Parathyroid adenoma (tissue), 2 donors: ENCODE measurements at regions not wholly inside any gene's neighbourhood (a gene's known extent, or its start where the extent isn't known, plus 50 kb on each side); places are given as distances from the start of the nearest gene placed in this dataset.

Source experiments
- H2AFZ ChIP-seq: fragments of 300-600 bp; sonication (generic); one replicate; pipeline ENCODE4 v1.7.0; 2017; ENCODE audit warnings: antibody characterized with exemption, mild to moderate bottlenecking
- H3K27ac ChIP-seq: fragments of 300-600 bp; sonication (generic); one replicate; pipeline ENCODE4 v1.7.0; 2017
- H3K27me3 ChIP-seq: fragments of 300-600 bp; sonication (generic); one replicate; pipeline ENCODE4 v1.7.0; 2017; ENCODE audit warnings: low read length; ENCODE audit not compliant: control insufficient read depth, insufficient read depth
- H3K36me3 ChIP-seq: fragments of 300-600 bp; sonication (generic); one replicate; pipeline ENCODE4 v1.7.0; 2017; ENCODE audit warnings: low read length; ENCODE audit not compliant: control insufficient read depth, insufficient read depth
- H3K4me1 ChIP-seq: fragments of 300-600 bp; sonication (generic); one replicate; pipeline ENCODE4 v1.7.0; 2017; ENCODE audit warnings: control low read depth
- H3K4me2 ChIP-seq: fragments of 300-600 bp; sonication (generic); one replicate; pipeline ENCODE4 v1.7.0; 2017; ENCODE audit warnings: low read length
- H3K4me3 ChIP-seq: fragments of 300-600 bp; sonication (generic); one replicate; pipeline ENCODE4 v1.7.0; 2017; ENCODE audit warnings: low read depth, low read length
- H3K79me2 ChIP-seq: fragments of 300-600 bp; sonication (generic); one replicate; pipeline ENCODE4 v1.7.0; 2017; ENCODE audit warnings: control low read depth
- H3K9ac ChIP-seq: fragments of 300-600 bp; sonication (generic); one replicate; pipeline ENCODE4 v1.7.0; 2017; ENCODE audit warnings: mild to moderate bottlenecking
- H3K9me3 ChIP-seq: fragments of 300-600 bp; sonication (generic); one replicate; pipeline ENCODE4 v1.7.0; 2017; ENCODE audit warnings: low read length; ENCODE audit not compliant: control insufficient read depth
- CTCF ChIP-seq: fragments of 300-600 bp; sonication (generic); IDR thresholded peaks from one replicate; pipeline ENCODE4 v1.7.0; 2017; ENCODE audit warnings: antibody characterized with exemption, mild to moderate bottlenecking
- donor health status: primary hyperparathyroidism.

GRCh38 chr3:109944836-109945235, 607.5 kb upstream of the DPPA4 start:
- H3K79me2 ChIP-seq = no peaks in the 10 kb centered on the region
- H3K4me2 ChIP-seq = no peak overlapping the region
- H3K27me3 ChIP-seq = no peaks in the 10 kb centered on the region
- TF ChIP-seq CTCF = no peak
- H3K27ac ChIP-seq = no peak overlapping the region
- no peaks in the 10 kb centered on the region for H3K4me1 ChIP-seq
- H2AFZ ChIP-seq = no peak overlapping the region
- no peak overlapping the region for H3K9ac ChIP-seq
- H3K9me3 ChIP-seq = no peaks in the 10 kb centered on the region
- no peak overlapping the region for H3K4me3 ChIP-seq
- H3K36me3 ChIP-seq = no peaks in the 10 kb centered on the region

- Histone ChIP-seq H3K27me3 (no peaks in the 10 kb centered on the region), H3K36me3 (no peaks in the 10 kb centered on the region), H3K27ac (no peak overlapping the region), H3K9ac (no peak overlapping the region), H2AFZ (no peak overlapping the region), H3K79me2 (no peaks in the 10 kb centered on the region), H3K9me3 (no peaks in the 10 kb centered on the region), H3K4me1 (no peaks in the 10 kb centered on the region), H3K4me3 (no peak overlapping the region), H3K4me2 (no peak overlapping the region)
- no peak for TF ChIP-seq CTCF
Observed at GRCh38 chr3:109952924-109953323, 615.6 kb upstream of the DPPA4 start.

- Histone ChIP-seq H3K9ac (no peak overlapping the region), H3K27ac (no peak overlapping the region), H3K4me3 (no peak overlapping the region), H3K4me1 (no peaks in the 10 kb centered on the region), H3K36me3 (no peaks in the 10 kb centered on the region), H3K79me2 (no peaks in the 10 kb centered on the region), H3K9me3 (no peaks in the 10 kb centered on the region), H2AFZ (no peak overlapping the region), H3K4me2 (no peak overlapping the region), H3K27me3 (no peaks in the 10 kb centered on the region)
- no peak for TF ChIP-seq CTCF
Observed at GRCh38 chr3:109963831-109964230, 626.5 kb upstream of the DPPA4 start.

- Histone ChIP-seq H2AFZ (no peak overlapping the region), H3K36me3 (no peaks in the 10 kb centered on the region), H3K27ac (no peak overlapping the region), H3K9me3 (no peaks in the 10 kb centered on the region), H3K4me3 (no peak overlapping the region), H3K4me2 (no peak overlapping the region), H3K79me2 (no peaks in the 10 kb centered on the region), H3K9ac (no peak overlapping the region), H3K4me1 (no peaks in the 10 kb centered on the region), H3K27me3 (no peaks in the 10 kb centered on the region)
- TF ChIP-seq CTCF = no peak
Observed at GRCh38 chr3:109973733-109974132, 636.4 kb upstream of the DPPA4 start.

GRCh38 chr3:109977897-109978296, 640.6 kb upstream of the DPPA4 start:
- no peak overlapping the region for H3K4me3 ChIP-seq

More at GRCh38 chr3:109977897-109978296, 640.6 kb upstream of the DPPA4 start:
- H3K9ac ChIP-seq = no peak overlapping the region
- no peak for TF ChIP-seq CTCF
- no peaks in the 10 kb centered on the region for H3K27me3 ChIP-seq
- H3K36me3 ChIP-seq = no peaks in the 10 kb centered on the region
- H3K9me3 ChIP-seq = no peaks in the 10 kb centered on the region
- no peaks in the 10 kb centered on the region for H3K79me2 ChIP-seq
- no peak overlapping the region for H3K27ac ChIP-seq
- H3K4me1 ChIP-seq = no peaks in the 10 kb centered on the region
- H3K4me2 ChIP-seq = no peak overlapping the region
- no peak overlapping the region for H2AFZ ChIP-seq
